ENCODE measurements at regions not wholly inside any gene's neighbourhood (a gene's known extent, or its start where the extent isn't known, plus 50 kb on each side); places are given as distances from the start of the nearest gene placed in this dataset.
"Not testable (repeated sequence)": the region's sequence is repeated elsewhere in the genome, so short reads cannot be mapped to it uniquely, and the experiment has no call there.

DNA sequence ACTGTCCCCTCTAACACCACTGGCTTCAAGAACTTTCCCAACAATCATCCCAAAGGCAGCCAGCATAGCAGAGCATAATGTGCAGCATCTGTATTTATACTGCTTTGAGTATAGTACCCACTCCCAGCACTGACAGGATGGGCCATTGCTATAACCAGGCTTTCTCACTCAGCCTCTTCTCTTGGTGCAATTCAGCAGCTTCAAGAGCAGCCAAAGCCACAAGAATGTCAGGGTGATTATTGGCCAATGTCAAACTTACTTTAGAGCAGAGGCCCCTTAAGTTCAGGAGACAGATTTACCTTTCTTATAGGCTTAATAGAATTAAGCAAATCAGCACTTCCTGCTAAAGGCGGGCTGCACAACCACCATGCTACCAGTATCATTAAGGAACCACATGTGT, 232.4 kb upstream of the RSPO3 start:
- DNase-seq (ENCODE audit: extremely low spot score), result no peak
- no peak overlapping the region for H3K27ac ChIP-seq (ENCODE audit: low read depth)
- WGBS, result 94% methylated on average over 1 of the region's 1 CpG

DNA sequence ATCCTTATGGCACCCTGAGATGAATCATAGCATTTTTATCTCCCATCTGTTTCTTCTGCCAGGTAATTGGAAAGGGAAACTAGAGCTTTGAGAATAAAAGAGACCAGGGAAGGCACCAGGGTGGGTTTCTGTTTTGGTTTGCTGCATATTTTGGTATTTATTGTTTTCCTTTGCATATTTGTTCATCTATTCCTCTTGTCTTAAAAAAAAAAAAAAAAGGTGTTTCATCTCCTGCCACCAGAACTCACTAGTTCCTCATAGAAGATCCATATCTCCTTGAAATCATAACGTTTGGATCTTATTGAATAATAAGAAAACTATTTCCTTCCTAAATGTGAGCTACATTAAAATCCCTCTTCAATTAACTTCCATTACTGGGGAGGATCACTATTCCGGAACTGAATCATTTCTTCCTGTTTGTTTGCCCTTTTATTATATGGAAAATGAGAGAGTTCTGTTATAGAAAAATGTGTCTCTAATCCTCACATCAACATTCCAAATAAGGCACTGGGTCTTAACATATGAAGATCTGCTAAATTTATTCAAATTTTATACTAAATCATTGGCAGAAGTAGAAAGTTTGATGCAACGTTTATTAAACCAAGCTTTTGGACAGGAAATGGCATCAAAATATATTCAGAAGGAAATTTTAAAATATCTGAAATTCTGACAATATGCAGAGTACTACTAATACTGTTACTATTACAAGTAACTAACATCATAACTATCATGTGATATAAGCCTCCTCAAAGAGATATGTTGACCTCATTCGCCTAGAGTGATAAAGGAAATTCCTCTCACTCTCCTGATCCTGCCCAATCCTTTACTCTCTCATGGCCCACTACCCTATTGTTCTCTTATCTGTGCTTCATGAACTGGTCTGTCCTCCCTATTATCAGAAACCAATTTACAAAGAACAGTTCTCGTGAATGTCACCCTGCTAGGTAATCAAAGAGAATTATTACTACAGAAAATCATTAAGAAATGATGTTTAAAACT, 229.4 kb upstream of the RSPO3 start:
- no peaks in the 10 kb centered on the region for H3K4me1 ChIP-seq (ENCODE audit: insufficient read depth)
- DNase-seq (ENCODE audit: extremely low spot score), result no peak
- no peak overlapping the region for H3K4me3 ChIP-seq (ENCODE audit: low read depth, low read length)
- H3K27ac ChIP-seq (ENCODE audit: low read depth), result no peak overlapping the region
- 73% methylated on average over 5 of the region's 5 CpGs for WGBS
- H3K36me3 ChIP-seq (ENCODE audit: insufficient read depth), result no peaks in the 10 kb centered on the region

More for the DNA sequence above, 232.4 kb upstream of the RSPO3 start:
- Histone ChIP-seq H3K4me1 (ENCODE audit: insufficient read depth) (no peaks in the 10 kb centered on the region), H3K36me3 (ENCODE audit: insufficient read depth) (no peaks in the 10 kb centered on the region), H3K4me3 (ENCODE audit: low read depth, low read length) (no peak overlapping the region)

DNA sequence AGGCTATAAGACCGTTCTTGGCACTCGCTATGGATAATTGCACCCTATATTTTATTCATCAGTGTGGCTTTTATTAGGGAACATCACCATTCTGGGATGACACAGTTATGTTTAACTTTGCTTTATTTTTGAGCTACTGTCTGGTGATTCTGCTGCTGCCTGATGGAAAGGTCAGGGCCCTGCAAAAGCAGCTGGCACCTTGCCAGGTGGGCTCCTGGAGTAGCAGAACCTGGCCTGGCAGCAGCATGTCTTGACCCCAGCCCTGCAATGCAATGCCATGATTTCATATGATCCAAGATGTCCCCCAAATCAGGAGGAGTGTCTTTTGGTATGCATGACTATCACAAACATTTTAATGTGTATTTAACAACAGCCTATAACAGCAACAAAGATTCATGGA, 228.4 kb upstream of the RSPO3 start:
- Histone ChIP-seq H3K4me3 (ENCODE audit: low read depth, low read length) (no peak overlapping the region), H3K4me1 (ENCODE audit: insufficient read depth) (no peaks in the 10 kb centered on the region), H3K27ac (ENCODE audit: low read depth) (no peak overlapping the region), H3K36me3 (ENCODE audit: insufficient read depth) (no peaks in the 10 kb centered on the region)
- DNase-seq (ENCODE audit: extremely low spot score), result no peak
- 66% methylated on average over 2 of the region's 2 CpGs for WGBS

DNA sequence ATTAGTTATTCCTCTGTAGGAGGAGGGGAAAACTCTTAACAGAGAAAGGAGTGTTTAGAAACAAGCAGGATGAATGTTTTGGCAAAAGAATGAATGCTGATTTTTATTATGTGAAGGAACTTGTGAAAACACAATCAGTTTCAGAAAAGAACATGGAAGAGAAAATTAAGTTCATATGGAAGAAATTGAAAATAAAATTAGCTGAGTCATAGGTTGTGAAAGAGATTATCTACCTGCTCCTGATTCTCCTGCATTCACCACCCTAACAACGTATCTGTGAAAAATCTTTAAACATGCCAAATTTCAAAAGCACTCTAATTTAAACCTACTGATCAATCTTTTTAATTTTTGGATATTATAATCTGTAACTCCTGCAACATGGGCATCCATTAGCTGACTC, 227.3 kb upstream of the RSPO3 start:
- Histone ChIP-seq H3K36me3 (ENCODE audit: insufficient read depth) (no peaks in the 10 kb centered on the region), H3K27ac (ENCODE audit: low read depth) (no peak overlapping the region), H3K4me1 (ENCODE audit: insufficient read depth) (no peaks in the 10 kb centered on the region), H3K4me3 (ENCODE audit: low read depth, low read length) (no peak overlapping the region)
- 78% methylated on average over 1 of the region's 1 CpG for WGBS
- no peak for DNase-seq (ENCODE audit: extremely low spot score)

DNA sequence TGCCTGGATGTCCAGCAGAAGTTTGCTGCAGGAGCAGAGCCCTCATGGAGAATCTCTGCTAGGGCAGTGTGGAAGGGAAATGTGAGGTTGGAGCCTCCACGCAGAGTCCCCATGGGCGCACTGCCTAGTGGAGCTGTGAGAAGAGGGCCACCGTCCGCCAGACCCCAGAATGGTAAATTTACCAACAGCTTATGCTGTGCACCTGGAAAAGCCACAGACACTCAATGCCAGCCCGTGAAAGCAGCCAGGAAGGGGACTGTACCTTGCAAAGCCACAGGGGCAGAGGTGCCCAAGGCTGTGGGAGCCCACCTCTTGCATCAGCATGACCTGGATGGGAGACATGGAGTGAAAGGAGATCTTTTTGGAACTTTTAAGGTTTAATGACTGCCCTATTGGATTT, 225.6 kb upstream of the RSPO3 start:
- H3K36me3 ChIP-seq (ENCODE audit: insufficient read depth); H3K4me3 ChIP-seq (ENCODE audit: low read depth, low read length); DNase-seq (ENCODE audit: extremely low spot score); H3K4me1 ChIP-seq (ENCODE audit: insufficient read depth); H3K27ac ChIP-seq (ENCODE audit: low read depth): not testable (repeated sequence)
- 71% methylated on average over 5 of the region's 5 CpGs for WGBS

DNA sequence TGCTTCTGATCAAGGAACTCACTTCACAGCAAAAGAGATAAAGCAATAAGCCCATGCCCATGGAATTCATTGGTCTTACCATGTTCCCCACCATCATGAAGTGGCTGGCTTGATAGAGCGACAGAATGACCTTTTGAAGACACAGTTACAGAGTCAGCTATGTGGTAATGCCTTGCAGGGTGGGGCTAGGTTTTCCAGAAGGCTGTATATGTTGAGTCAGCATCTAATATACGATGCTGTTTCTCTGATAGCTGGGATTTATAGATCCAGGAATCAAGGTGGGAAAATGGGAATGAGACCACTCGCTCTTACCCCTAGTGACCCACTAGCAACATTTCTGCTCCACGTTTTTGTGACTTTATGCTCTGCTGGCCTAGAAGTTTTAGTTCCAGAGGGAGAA, 220.7 kb upstream of the RSPO3 start:
- no peak overlapping the region for H3K27ac ChIP-seq (ENCODE audit: low read depth)
- no peaks in the 10 kb centered on the region for H3K36me3 ChIP-seq (ENCODE audit: insufficient read depth)
- H3K4me1 ChIP-seq (ENCODE audit: insufficient read depth), result no peaks in the 10 kb centered on the region
- DNase-seq (ENCODE audit: extremely low spot score), result no peak
- no peak overlapping the region for H3K4me3 ChIP-seq (ENCODE audit: low read depth, low read length)
- 73% methylated on average over 4 of the region's 4 CpGs for WGBS

DNA sequence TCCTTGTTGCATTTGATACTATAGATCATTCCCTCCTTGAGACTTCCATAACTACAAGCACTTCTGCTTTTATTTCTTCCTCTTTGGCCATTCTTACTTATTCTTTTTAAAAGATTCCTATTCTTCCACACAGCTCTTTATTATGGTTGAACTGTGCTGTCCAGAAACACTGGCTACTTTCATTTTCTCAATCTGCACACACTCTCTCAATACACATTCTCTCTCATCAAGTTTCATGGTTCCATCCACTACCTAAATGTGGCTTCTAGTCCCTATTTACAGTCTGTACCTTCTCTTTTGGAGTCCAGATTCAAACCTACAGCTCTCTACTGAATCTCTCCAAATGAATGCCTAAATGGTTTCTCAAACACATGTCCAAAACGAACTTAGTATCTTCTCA, 214.3 kb upstream of the RSPO3 start:
- no peak for DNase-seq (ENCODE audit: extremely low spot score)

DNA sequence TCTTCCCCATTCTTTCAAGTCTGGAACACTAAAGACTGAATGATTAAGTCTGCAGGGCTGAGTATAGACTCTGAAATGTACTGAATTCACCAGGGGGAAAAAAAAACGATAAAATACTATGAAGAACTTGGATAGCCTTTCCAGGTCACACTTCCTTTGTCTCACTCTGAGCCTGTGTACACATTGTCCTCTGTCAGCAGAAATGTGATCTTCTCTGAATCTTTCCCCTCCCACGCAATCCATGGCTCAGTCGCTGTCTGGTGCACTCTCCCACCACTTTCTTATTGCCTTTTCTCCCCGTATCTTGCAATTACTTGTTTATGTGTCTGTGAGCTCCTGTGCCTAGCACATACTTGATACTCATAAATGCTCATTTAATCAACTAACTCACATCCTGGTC, 212.6 kb upstream of the RSPO3 start:
- H3K4me1 ChIP-seq (ENCODE audit: insufficient read depth), result no peaks in the 10 kb centered on the region
- DNase-seq (ENCODE audit: extremely low spot score), result no peak
- 72% methylated on average over 4 of the region's 4 CpGs for WGBS
- no peaks in the 10 kb centered on the region for H3K36me3 ChIP-seq (ENCODE audit: insufficient read depth)
- H3K27ac ChIP-seq (ENCODE audit: low read depth), result no peak overlapping the region
- no peak overlapping the region for H3K4me3 ChIP-seq (ENCODE audit: low read depth, low read length)

More for the DNA sequence above, 214.3 kb upstream of the RSPO3 start:
- Histone ChIP-seq H3K27ac (ENCODE audit: low read depth) (no peak overlapping the region), H3K36me3 (ENCODE audit: insufficient read depth) (no peaks in the 10 kb centered on the region), H3K4me3 (ENCODE audit: low read depth, low read length) (no peak overlapping the region), H3K4me1 (ENCODE audit: insufficient read depth) (no peaks in the 10 kb centered on the region)
- WGBS, result 83% methylated on average over 1 of the region's 1 CpG

DNA sequence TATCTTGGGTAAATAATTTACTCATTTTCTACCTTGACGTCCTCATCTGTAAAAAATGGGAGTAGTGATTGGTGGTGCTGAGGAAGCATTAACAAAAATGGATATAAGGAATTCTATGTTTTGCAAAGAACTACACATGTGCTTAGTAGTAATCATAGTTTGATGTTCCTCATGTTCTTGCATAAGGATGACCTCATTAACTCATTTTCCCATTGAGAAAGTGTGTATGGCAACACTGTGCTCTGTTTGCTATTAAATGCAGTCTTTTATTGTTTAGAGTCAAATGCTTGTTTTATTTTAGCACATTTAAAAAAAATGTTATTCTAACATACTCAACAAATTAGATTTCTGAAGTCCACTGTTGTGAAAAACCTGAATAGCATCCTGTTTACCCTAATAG, 211.2 kb upstream of the RSPO3 start:
- H3K36me3 ChIP-seq (ENCODE audit: insufficient read depth), result no peaks in the 10 kb centered on the region
- no peak overlapping the region for H3K4me3 ChIP-seq (ENCODE audit: low read depth, low read length)
- WGBS, result 60% methylated on average over 1 of the region's 1 CpG
- H3K27ac ChIP-seq (ENCODE audit: low read depth), result no peak overlapping the region
- no peak for DNase-seq (ENCODE audit: extremely low spot score)
- no peaks in the 10 kb centered on the region for H3K4me1 ChIP-seq (ENCODE audit: insufficient read depth)

DNA sequence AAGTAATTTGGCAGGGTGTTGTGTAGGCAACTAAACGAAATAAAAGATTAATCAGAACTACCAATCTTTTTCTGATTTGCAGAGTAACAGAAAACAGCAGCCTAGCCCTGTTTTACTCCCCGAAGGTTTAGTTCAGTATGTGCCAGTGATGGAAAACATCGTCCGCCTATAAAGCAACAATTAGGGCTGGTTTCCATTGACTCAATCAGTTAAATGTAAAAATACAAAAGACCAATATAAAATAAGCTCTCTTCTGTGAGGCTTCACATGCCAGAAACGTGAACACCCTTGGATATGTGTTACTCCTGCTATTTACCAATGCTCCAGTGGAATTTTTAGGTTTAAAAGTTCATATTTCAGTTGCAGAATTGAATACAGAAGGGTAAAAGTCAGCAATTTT, 210.5 kb upstream of the RSPO3 start:
- DNase-seq (ENCODE audit: extremely low spot score), result no peak

DNA sequence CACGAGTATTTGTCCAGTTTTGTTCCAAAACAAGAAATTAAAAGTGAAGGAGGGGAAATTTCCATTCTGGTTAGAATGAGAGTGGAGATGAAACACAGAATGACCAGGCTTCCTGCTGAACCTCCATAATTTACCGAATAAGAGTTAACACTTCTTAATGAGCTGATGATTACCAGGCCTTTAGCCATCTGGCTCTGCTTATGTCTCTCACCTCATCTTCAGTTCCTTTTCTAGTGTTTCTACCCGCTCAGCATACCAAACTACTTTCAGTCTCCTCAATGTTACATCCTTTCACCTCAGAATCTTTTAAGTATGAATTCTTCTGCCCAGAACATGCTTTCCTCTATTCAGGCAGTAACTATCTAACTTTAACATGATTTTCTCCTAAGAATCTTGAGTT, 209.0 kb upstream of the RSPO3 start:
- no peaks in the 10 kb centered on the region for H3K36me3 ChIP-seq (ENCODE audit: insufficient read depth)
- no peak for DNase-seq (ENCODE audit: extremely low spot score)

More for the DNA sequence above, 210.5 kb upstream of the RSPO3 start:
- WGBS, result 52% methylated on average over 5 of the region's 5 CpGs
- no peak overlapping the region for H3K4me3 ChIP-seq (ENCODE audit: low read depth, low read length)
- H3K27ac ChIP-seq (ENCODE audit: low read depth), result no peak overlapping the region
- no peaks in the 10 kb centered on the region for H3K4me1 ChIP-seq (ENCODE audit: insufficient read depth)
- H3K36me3 ChIP-seq (ENCODE audit: insufficient read depth), result no peaks in the 10 kb centered on the region

DNA sequence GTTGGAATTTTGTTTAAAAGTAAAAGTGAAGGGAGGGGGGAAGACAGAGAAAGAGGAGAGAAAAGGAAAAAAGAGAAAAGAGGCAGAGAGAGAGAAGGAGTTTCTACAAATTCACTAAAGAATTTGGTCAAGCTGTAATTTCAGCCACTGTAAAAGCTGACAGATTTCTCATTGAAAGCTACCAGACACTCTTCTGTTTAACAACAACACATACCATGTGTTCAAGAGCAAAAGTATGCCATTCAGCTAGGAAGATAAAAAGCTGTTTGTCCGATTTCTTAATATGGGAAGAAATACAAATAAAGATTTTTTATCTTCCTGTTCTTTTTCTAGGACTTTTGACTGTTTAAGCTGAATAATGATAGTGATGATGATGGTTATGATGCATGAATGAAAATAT, 204.8 kb upstream of the RSPO3 start:
- DNase-seq (ENCODE audit: extremely low spot score), result no peak
- WGBS, result 23% methylated on average over 1 of the region's 1 CpG
- Histone ChIP-seq H3K4me1 (ENCODE audit: insufficient read depth) (no peaks in the 10 kb centered on the region), H3K36me3 (ENCODE audit: insufficient read depth) (no peaks in the 10 kb centered on the region), H3K27ac (ENCODE audit: low read depth) (no peak overlapping the region), H3K4me3 (ENCODE audit: low read depth, low read length) (no peak overlapping the region)

More for the DNA sequence above, 209.0 kb upstream of the RSPO3 start:
- WGBS, result 68% methylated on average over 3 of the region's 3 CpGs
- no peak overlapping the region for H3K4me3 ChIP-seq (ENCODE audit: low read depth, low read length)
- H3K4me1 ChIP-seq (ENCODE audit: insufficient read depth), result no peaks in the 10 kb centered on the region
- H3K27ac ChIP-seq (ENCODE audit: low read depth), result no peak overlapping the region

DNA sequence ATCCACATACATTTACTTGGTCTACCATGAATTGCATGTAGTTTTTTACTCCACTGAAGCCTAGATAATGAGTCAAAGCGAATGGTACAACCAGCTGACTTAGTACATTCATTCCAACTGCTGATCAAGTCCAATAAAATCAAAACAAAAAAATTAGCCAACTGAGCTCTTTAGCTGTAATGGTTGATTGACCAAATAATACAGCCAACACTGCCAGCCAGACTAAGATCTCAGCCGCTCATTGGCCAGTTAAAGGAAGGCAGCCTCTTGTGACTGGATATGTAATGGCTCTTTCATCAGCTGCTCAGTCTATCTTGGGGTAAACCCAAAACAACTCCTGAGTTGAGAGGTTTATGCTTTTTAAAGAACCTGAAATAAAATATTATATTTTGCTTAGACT, 204.3 kb upstream of the RSPO3 start:
- 82% methylated on average over 2 of the region's 2 CpGs for WGBS
- H3K4me1 ChIP-seq (ENCODE audit: insufficient read depth), result no peaks in the 10 kb centered on the region

DNA sequence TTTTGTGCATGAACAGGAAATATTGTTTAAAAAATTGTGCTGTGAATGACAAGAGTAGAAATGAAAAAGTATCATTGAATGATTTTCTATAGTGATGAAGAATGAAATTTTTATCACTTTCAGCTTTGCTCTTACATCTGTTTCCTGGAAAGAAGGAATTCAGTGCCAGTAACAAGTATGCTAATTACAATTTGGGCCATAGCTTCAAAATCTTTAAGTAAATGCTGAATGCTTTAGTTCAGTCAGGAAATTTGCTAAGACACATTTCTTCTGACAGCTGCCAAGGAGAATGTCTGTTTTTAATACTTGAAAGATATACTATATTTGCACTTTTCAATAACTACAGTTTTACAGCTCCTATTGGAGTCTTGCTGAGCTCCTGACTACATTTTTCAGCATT, 203.7 kb upstream of the RSPO3 start:
- Histone ChIP-seq H3K36me3 (ENCODE audit: insufficient read depth) (no peaks in the 10 kb centered on the region), H3K27ac (ENCODE audit: low read depth) (no peak overlapping the region), H3K4me3 (ENCODE audit: low read depth, low read length) (no peak overlapping the region), H3K4me1 (ENCODE audit: insufficient read depth) (no peaks in the 10 kb centered on the region)
- DNase-seq (ENCODE audit: extremely low spot score), result no peak

More for the DNA sequence above, 204.3 kb upstream of the RSPO3 start:
- Histone ChIP-seq H3K36me3 (ENCODE audit: insufficient read depth) (no peaks in the 10 kb centered on the region), H3K4me3 (ENCODE audit: low read depth, low read length) (no peak overlapping the region), H3K27ac (ENCODE audit: low read depth) (no peak overlapping the region)
- DNase-seq (ENCODE audit: extremely low spot score), result no peak
